Activated naive CD8-positive, alpha-beta T cell (primary cell): ENCODE measurements at regions not wholly inside any gene's neighbourhood (a gene's known extent, or its start where the extent isn't known, plus 50 kb on each side); places are given as distances from the start of the nearest gene placed in this dataset.

Experiments
- H3K27ac Mint-ChIP-seq: one replicate; pipeline ENCODE4 v1.8.0; 2021; ENCODE audit warnings: mixed read lengths
- H3K27me3 Mint-ChIP-seq: one replicate; pipeline ENCODE4 v1.8.0; 2021; ENCODE audit warnings: mixed read lengths
- H3K36me3 Mint-ChIP-seq: one replicate; pipeline ENCODE4 v1.8.0; 2021; ENCODE audit warnings: mixed read lengths
- H3K4me1 Mint-ChIP-seq: one replicate; pipeline ENCODE4 v1.8.0; 2021; ENCODE audit warnings: low read depth, mixed read lengths
- H3K4me3 Mint-ChIP-seq: one replicate; pipeline ENCODE4 v1.8.0; 2021; ENCODE audit warnings: mild to moderate bottlenecking, mixed read lengths
- H3K9me3 Mint-ChIP-seq: one replicate; pipeline ENCODE4 v1.8.0; 2021; ENCODE audit warnings: low read depth, mixed read lengths

DNA sequence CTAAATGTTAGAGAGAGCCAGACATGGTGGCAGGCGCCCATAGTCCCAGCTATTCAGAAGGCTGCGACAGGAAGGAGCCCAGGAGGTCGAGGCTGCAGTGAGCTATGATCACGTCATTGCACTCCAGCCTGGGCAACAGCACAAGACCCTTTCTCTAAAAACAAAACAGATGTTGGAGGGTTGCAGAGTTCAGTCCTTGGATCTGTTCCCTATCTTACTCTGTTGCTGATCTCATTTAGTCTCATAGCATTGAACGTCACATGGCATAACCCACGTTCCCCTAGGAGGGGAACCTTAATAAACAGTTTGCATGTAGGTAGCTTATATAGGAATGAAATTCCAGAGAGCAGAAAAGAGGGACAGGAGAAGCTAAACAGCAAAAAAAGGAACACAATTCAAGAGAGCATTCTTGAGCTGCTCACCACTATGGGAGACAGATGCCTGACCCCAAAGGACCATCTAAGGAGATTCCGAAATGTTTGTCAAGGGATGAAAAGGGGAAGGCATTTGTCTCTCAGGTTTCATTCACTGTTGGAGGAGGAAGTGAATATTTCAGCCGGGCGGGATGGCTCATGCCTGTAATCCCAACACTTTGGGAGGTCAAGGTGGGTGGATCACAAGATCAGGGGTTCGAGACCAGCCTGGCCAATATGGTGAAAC is 54.6 kb upstream of the PIM1 start:
- Mint-ChIP-seq H3K27ac (no peak overlapping the region), H3K36me3 (no peaks in the 10 kb centered on the region), H3K9me3 (no peaks in the 10 kb centered on the region), H3K4me3 (no peak overlapping the region), H3K27me3 (no peaks in the 10 kb centered on the region), H3K4me1 (peaks cover 2% of the 10 kb centered on the region)

- no peak overlapping the region for H3K27ac Mint-ChIP-seq
- H3K36me3 Mint-ChIP-seq: no peaks in the 10 kb centered on the region
- no peaks in the 10 kb centered on the region for H3K9me3 Mint-ChIP-seq
- no peak overlapping the region for H3K4me3 Mint-ChIP-seq
- H3K4me1 Mint-ChIP-seq: peaks cover 2% of the 10 kb centered on the region
- no peaks in the 10 kb centered on the region for H3K27me3 Mint-ChIP-seq
These were observed 53.6 kb upstream of the PIM1 start for GRCh38 chr6:37116326-37116725.

GRCh38 chr6:37119387-37119886 is 50.5 kb upstream of the PIM1 start:
- no peak overlapping the region for H3K4me3 Mint-ChIP-seq
- no peak overlapping the region for H3K27ac Mint-ChIP-seq
- peaks cover 2% of the 10 kb centered on the region for H3K4me1 Mint-ChIP-seq
- no peaks in the 10 kb centered on the region for H3K36me3 Mint-ChIP-seq
- no peaks in the 10 kb centered on the region for H3K9me3 Mint-ChIP-seq
- no peaks in the 10 kb centered on the region for H3K27me3 Mint-ChIP-seq
